Stimulated activated CD8-positive, alpha-beta memory T cell treated with anti-CD3 and anti-CD28 coated beads, Interleukin-12 subunit alpha, Interleukin-12 subunit beta, amount 100 ng/mL, for 24 hours (primary cell): ENCODE measurements at regions not wholly inside any gene's neighbourhood (a gene's known extent, or its start where the extent isn't known, plus 50 kb on each side); places are given as distances from the start of the nearest gene placed in this dataset.
"Not testable (repeated sequence)": the region's sequence is repeated elsewhere in the genome, so short reads cannot be mapped to it uniquely, and the experiment has no call there.

ENCODE experiments used
- DNase-seq: peaks from one replicate; pipeline ENCODE4 v3.0.0-alpha.2; 2020; ENCODE audit errors: extremely low read depth

DNA sequence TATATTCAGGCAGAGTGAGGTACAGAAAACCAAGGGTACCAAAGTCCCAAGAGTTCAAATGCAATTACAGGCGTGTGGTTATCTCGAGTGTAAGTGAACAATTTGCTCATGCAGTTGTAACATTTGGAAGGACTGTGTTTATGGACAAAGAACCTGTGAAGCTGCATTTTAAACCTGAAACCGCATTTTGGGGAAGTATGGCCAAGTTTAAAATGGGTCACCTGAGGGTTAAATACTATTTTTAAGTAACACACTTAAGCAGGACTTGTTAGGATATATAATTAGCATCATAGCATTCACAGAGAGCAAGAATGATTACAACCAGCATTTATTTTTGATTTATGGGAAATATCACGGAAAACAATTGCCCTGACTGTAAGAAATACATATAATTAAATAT lies 79.1 kb upstream of the LCORL start:
- no peak for DNase-seq

DNA sequence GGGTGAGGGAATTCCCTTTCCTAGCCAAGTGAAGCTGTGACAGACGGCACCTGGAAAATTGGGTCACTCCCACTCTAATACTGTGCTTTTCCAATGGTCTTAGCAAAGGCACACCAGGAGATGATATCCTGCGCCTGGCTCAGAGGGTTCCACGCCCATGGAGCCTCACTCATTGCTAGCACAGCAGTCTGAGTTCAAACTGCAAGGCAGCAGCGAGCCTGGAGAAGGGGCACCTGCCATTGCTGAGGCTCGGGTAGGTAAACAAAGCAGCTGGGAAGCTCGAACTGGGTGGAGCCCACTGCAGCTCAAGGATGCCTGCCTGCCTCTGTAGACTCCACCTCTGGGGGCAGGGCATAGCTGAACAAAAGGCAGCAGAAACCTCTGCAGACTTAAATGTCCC lies 68.9 kb upstream of the LCORL start:
- DNase-seq = not testable (repeated sequence)

DNA sequence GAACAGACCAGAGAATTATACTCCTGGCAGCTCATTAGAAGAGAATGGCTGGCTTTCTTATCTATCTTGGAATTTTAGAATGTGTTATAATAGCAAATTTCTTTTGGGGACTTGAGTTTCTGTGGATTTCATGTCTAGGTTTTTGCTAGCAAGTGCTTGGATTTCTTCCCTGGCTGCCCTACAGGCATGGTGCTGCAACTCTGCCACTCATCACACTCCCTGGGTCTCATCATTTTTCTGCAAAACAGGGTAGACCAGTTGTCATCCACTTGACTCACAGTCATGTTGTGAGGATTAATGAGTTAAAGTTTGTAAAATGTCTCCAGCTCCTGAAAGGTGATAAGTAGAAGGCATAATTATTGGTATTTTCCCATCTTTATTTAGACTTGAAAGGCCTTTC lies 60.7 kb upstream of the LCORL start:
- DNase-seq = no peak

DNA sequence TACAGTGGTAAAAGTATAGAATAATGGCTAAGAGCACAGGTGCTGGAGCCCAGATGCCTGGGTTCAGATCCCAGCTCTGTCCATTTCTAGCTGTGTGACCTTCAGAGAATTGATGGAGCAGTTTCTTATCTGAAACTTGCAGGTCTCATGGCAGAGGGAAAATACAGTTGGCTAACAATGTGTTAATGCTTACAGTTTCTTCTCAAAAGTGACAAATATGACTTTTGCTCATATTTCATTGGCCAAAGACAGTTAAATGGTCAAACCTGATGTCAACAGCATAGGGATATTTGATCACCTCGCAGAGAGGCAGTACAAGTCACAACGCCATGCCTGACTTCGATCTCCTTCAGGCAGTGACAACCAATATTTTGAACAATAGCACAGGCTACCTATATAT lies 60.2 kb upstream of the LCORL start:
- no peak for DNase-seq

DNA sequence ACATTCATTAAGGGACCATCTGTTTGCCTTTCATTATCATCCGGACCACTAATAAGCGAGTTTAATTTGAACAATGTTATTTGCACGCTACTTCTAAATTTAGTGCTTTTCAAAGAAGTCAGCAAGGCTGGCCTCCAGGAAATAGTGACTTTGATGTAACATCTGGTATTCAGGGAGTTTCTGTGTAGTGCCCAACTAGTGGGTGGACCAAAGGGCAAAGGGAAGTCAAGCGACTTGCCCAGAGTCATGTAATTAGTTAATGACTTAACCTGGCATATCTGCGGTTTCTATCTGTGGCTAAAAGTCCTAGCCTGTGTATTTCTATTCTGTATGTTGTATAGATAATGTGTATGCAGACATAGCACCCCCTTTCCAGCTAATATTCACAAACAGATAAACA lies 56.3 kb upstream of the LCORL start:
- no peak for DNase-seq

DNA sequence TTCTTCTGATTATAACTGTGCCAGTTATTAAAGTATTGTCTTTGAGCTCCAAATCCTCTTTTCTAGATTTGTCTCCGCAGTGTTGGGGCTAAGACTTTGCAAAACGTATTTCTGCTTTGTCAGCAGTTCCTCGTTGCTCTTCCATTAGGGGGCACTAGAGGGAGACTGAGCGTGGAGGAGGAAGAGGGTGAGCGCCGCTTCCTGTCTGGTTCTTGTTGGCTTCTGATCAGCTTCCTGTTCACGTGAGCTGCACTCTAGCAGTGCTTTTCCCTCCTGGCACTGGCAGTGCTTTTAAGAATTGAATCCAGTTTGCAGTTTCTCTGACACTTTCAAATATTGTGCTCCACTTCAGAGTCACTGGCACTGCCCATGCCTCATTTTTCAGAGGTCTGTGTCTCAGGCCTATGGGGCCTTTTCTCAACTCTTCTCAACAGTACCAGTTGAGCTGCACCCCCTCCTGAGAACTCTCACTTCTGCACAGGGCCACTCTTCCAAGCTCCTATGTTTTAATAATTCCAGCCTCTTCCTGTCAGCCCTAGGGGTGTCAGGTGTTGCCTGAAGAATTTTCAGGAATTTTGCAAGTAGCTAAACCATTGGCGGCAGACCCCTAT lies 54.4 kb upstream of the LCORL start:
- peak; percentile 2 for DNase-seq

DNA sequence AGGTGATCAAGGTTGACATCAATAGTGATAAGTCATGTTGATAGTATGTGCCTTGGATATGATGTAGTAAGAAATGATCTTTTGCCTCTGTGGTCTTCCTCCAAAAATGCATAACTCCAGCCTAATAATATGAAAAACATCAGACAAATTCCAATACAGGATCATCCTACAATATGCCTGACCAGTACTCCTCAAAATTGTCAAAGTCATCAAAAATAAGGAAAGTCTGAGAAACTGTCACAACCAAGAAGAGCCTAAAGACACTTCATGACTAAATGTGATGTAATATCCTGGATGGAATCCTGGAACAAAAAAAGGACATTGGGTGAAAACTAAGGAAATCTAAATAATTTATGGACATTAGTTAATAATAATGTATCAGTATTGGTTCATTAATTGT lies 50.3 kb upstream of the LCORL start:
- no peak for DNase-seq
